ENCODE measurements at regions not wholly inside any gene's neighbourhood (a gene's known extent, or its start where the extent isn't known, plus 50 kb on each side); places are given as distances from the start of the nearest gene placed in this dataset.
"Not testable (repeated sequence)": the region's sequence is repeated elsewhere in the genome, so short reads cannot be mapped to it uniquely, and the experiment has no call there.

GRCh38 chr1:195851804-195852203 lies 756.4 kb downstream of the KCNT2 start:
- H2BK120ac ChIP-seq (ENCODE audit: insufficient read depth, low read length, poor library complexity) = no peak overlapping the region
- H3K23ac ChIP-seq (ENCODE audit: low read length) = no peak overlapping the region
- no peaks in the 10 kb centered on the region for H3K27me3 ChIP-seq (ENCODE audit: insufficient read depth, low read length)
- H4K91ac ChIP-seq (ENCODE audit: low read depth, low read length) = no peak overlapping the region
- no peak overlapping the region for H2AK5ac ChIP-seq (ENCODE audit: low read length)
- no peak overlapping the region for H3K27ac ChIP-seq (ENCODE audit: low read depth, low read length)
- H3K79me2 ChIP-seq (ENCODE audit: control insufficient read depth, insufficient read depth, low read length, poor library complexity) = no peaks in the 10 kb centered on the region
- no peaks in the 10 kb centered on the region for H3K36me3 ChIP-seq (ENCODE audit: control insufficient read depth in 1 of 2, insufficient read depth in 2 of 2, low read length in 2 of 2)
- DNase-seq = no peak
- peaks cover 3% of the 10 kb centered on the region for H3K79me1 ChIP-seq (ENCODE audit: low read length)
- no peak overlapping the region for H3K4me3 ChIP-seq (ENCODE audit: low read depth, low read length)
- no peak overlapping the region for H2BK5ac ChIP-seq (ENCODE audit: low read depth, low read length, poor library complexity)
- no peak overlapping the region for H4K8ac ChIP-seq (ENCODE audit: low read depth, low read length)
- peaks cover 0 to 3% of the 10 kb centered on the region in 2 experiments for H3K4me1 ChIP-seq (ENCODE audit: control insufficient read depth in 1 of 2, insufficient read depth in 2 of 2, low read length in 2 of 2)
- WGBS (ENCODE audit: extremely low coverage, insufficient coverage, insufficient read length) = no CpG with 5 or more reads among the region's 2 CpGs
- no peak overlapping the region for H3K14ac ChIP-seq (ENCODE audit: low read length)
- no peak overlapping the region for H3K9ac ChIP-seq (ENCODE audit: low read length)
- no peak overlapping the region for H3K4ac ChIP-seq (ENCODE audit: low read depth, low read length)
- no peak overlapping the region for H3K18ac ChIP-seq (ENCODE audit: low read length)
- no peak overlapping the region for H3K4me2 ChIP-seq (ENCODE audit: low read length)
- H3K9me3 ChIP-seq (ENCODE audit: insufficient read depth, low read depth, low read length) = no peaks in the 10 kb centered on the region
- no peak overlapping the region for H4K12ac ChIP-seq (ENCODE audit: low read depth, low read length)
- H2AFZ ChIP-seq (ENCODE audit: insufficient read depth, low read length, poor library complexity) = no peak overlapping the region
- no peak overlapping the region for H2BK12ac ChIP-seq (ENCODE audit: low read length)

DNA sequence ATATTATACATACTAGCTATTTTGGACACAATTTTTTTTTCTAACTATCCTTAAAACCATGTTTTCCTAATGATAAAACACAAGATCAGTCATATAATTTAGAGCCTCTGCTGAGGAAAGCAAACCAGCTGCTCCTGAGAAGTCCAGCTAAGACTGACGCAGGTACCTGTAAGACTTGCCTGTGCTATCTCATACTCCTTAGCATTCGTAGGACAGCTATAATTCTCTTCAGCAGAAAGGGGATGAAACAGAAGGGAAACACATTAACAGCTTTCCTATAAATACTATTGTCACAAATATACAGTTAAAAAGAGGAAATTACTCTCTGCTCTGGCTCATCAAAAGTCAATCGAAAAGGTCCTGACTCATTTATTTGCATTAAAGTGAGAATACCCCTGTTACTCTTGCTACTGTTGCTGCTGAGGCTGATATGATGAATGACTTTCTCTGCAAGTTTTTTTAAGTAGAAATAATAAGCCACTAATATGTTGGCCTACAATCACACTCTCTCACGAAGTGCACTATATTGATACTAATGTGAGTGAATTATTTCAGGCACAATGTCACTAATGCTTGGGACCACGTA lies 757.1 kb downstream of the KCNT2 start:
- Histone ChIP-seq H3K36me3 (ENCODE audit: control insufficient read depth in 1 of 2, insufficient read depth in 2 of 2, low read length in 2 of 2) (no peaks in the 10 kb centered on the region), H3K4me1 (ENCODE audit: control insufficient read depth in 1 of 2, insufficient read depth in 2 of 2, low read length in 2 of 2) (peaks cover 0 to 3% of the 10 kb centered on the region in 2 experiments), H3K4me2 (ENCODE audit: low read length) (no peak overlapping the region), H3K23ac (ENCODE audit: low read length) (no peak overlapping the region), H4K8ac (ENCODE audit: low read depth, low read length) (no peak overlapping the region), H2AK5ac (ENCODE audit: low read length) (no peak overlapping the region), H4K12ac (ENCODE audit: low read depth, low read length) (no peak overlapping the region), H3K79me1 (ENCODE audit: low read length) (peaks cover 3% of the 10 kb centered on the region), H2BK12ac (ENCODE audit: low read length) (no peak overlapping the region), H3K18ac (ENCODE audit: low read length) (no peak overlapping the region), H4K91ac (ENCODE audit: low read depth, low read length) (no peak overlapping the region), H3K9me3 (ENCODE audit: insufficient read depth, low read depth, low read length) (no peaks in the 10 kb centered on the region), H2BK120ac (ENCODE audit: insufficient read depth, low read length, poor library complexity) (no peak overlapping the region), H3K27ac (ENCODE audit: low read depth, low read length) (no peak overlapping the region), H3K4me3 (ENCODE audit: low read depth, low read length) (no peak overlapping the region), H3K14ac (ENCODE audit: low read length) (no peak overlapping the region), H3K79me2 (ENCODE audit: control insufficient read depth, insufficient read depth, low read length, poor library complexity) (no peaks in the 10 kb centered on the region), H3K9ac (ENCODE audit: low read length) (no peak overlapping the region), H2BK5ac (ENCODE audit: low read depth, low read length, poor library complexity) (no peak overlapping the region), H3K4ac (ENCODE audit: low read depth, low read length) (no peak overlapping the region), H2AFZ (ENCODE audit: insufficient read depth, low read length, poor library complexity) (no peak overlapping the region), H3K27me3 (ENCODE audit: insufficient read depth, low read length) (no peaks in the 10 kb centered on the region)
- DNase-seq = no peak
- no CpG with 5 or more reads among the region's 5 CpGs for WGBS (ENCODE audit: extremely low coverage, insufficient coverage, insufficient read length)

DNA sequence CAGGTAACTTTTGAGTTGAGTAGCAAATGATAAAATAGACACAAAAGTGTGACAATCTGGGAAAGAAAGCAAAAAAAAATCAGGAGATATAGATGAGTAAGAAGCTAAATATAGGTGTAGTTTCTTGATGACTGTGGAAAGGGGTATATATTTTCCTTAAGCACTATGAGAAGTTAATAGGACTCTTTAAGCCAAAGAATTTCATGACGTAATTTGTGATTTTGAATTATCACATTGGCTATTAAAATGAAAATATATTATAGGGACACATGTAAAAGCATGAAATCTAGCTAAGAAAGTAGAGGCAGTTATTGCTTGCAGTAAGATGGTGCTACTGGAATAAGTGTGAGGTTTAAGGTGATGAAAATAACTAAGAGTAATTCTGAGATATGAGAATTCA lies 759.1 kb downstream of the KCNT2 start:
- Histone ChIP-seq H3K14ac (ENCODE audit: low read length) (no peak overlapping the region), H4K8ac (ENCODE audit: low read depth, low read length) (no peak overlapping the region), H2AK5ac (ENCODE audit: low read length) (no peak overlapping the region)

GRCh38 chr1:195847957-195848875 lies 760.0 kb downstream of the KCNT2 start:
- H3K9ac ChIP-seq (ENCODE audit: low read length); H3K27ac ChIP-seq (ENCODE audit: low read depth, low read length); H3K27me3 ChIP-seq (ENCODE audit: insufficient read depth, low read length); H3K79me1 ChIP-seq (ENCODE audit: low read length); DNase-seq; H3K23ac ChIP-seq (ENCODE audit: low read length); H3K79me2 ChIP-seq (ENCODE audit: control insufficient read depth, insufficient read depth, low read length, poor library complexity); H3K4me3 ChIP-seq (ENCODE audit: low read depth, low read length); H2AK5ac ChIP-seq (ENCODE audit: low read length); H3K9me3 ChIP-seq (ENCODE audit: insufficient read depth, low read depth, low read length); H3K36me3 ChIP-seq (ENCODE audit: control insufficient read depth in 1 of 2, insufficient read depth in 2 of 2, low read length in 2 of 2); H3K4ac ChIP-seq (ENCODE audit: low read depth, low read length); H3K4me1 ChIP-seq (ENCODE audit: control insufficient read depth in 1 of 2, insufficient read depth in 2 of 2, low read length in 2 of 2): not testable (repeated sequence)
- H2AFZ ChIP-seq (ENCODE audit: insufficient read depth, low read length, poor library complexity) = peak overlapping the region; percentile 90
- peak overlapping the region; percentile 91 for H3K14ac ChIP-seq (ENCODE audit: low read length)
- peak overlapping the region; percentile 88 for H2BK120ac ChIP-seq (ENCODE audit: insufficient read depth, low read length, poor library complexity)
- H4K91ac ChIP-seq (ENCODE audit: low read depth, low read length) = peak overlapping the region; percentile 77
- WGBS (ENCODE audit: extremely low coverage, insufficient coverage, insufficient read length) = no CpG with 5 or more reads among the region's 19 CpGs
- H2BK5ac ChIP-seq (ENCODE audit: low read depth, low read length, poor library complexity) = peak overlapping the region; percentile 40
- H3K18ac ChIP-seq (ENCODE audit: low read length) = peak overlapping the region; percentile 88
- H2BK12ac ChIP-seq (ENCODE audit: low read length) = peak overlapping the region; percentile 84
- H4K12ac ChIP-seq (ENCODE audit: low read depth, low read length) = peak overlapping the region; percentile 84
- peak overlapping the region; percentile 24 for H3K4me2 ChIP-seq (ENCODE audit: low read length)
- H4K8ac ChIP-seq (ENCODE audit: low read depth, low read length) = peak overlapping the region; percentile 87

More for the DNA sequence above, 759.1 kb downstream of the KCNT2 start:
- H3K9ac ChIP-seq (ENCODE audit: low read length) = no peak overlapping the region
- peaks cover 3% of the 10 kb centered on the region for H3K79me1 ChIP-seq (ENCODE audit: low read length)
- H3K4me3 ChIP-seq (ENCODE audit: low read depth, low read length) = no peak overlapping the region
- H3K4ac ChIP-seq (ENCODE audit: low read depth, low read length) = no peak overlapping the region
- no peak for DNase-seq
- no peaks in the 10 kb centered on the region for H3K27me3 ChIP-seq (ENCODE audit: insufficient read depth, low read length)
- no peak overlapping the region for H4K12ac ChIP-seq (ENCODE audit: low read depth, low read length)
- H3K18ac ChIP-seq (ENCODE audit: low read length) = no peak overlapping the region
- H3K23ac ChIP-seq (ENCODE audit: low read length) = no peak overlapping the region
- no peaks in the 10 kb centered on the region for H3K9me3 ChIP-seq (ENCODE audit: insufficient read depth, low read depth, low read length)
- H2BK5ac ChIP-seq (ENCODE audit: low read depth, low read length, poor library complexity) = no peak overlapping the region
- no peak overlapping the region for H2BK120ac ChIP-seq (ENCODE audit: insufficient read depth, low read length, poor library complexity)
- no peaks in the 10 kb centered on the region for H3K36me3 ChIP-seq (ENCODE audit: control insufficient read depth in 1 of 2, insufficient read depth in 2 of 2, low read length in 2 of 2)
- H3K4me2 ChIP-seq (ENCODE audit: low read length) = no peak overlapping the region
- no CpG with 5 or more reads among the region's 1 CpG for WGBS (ENCODE audit: extremely low coverage, insufficient coverage, insufficient read length)
- no peak overlapping the region for H3K27ac ChIP-seq (ENCODE audit: low read depth, low read length)
- H3K4me1 ChIP-seq (ENCODE audit: control insufficient read depth in 1 of 2, insufficient read depth in 2 of 2, low read length in 2 of 2) = peaks cover 0 to 3% of the 10 kb centered on the region in 2 experiments
- no peak overlapping the region for H4K91ac ChIP-seq (ENCODE audit: low read depth, low read length)
- H3K79me2 ChIP-seq (ENCODE audit: control insufficient read depth, insufficient read depth, low read length, poor library complexity) = no peaks in the 10 kb centered on the region
- no peak overlapping the region for H2BK12ac ChIP-seq (ENCODE audit: low read length)
- H2AFZ ChIP-seq (ENCODE audit: insufficient read depth, low read length, poor library complexity) = no peak overlapping the region
